HEK293T (cell line): ENCODE measurements at regions not wholly inside any gene's neighbourhood (a gene's known extent, or its start where the extent isn't known, plus 50 kb on each side); places are given as distances from the start of the nearest gene placed in this dataset.

Experiments
- CTCF ChIA-PET: fragments of 350-600 bp; formaldehyde crosslinking; extraction: SDS; loops from one replicate; lab custom pipeline; 2021; ENCODE audit warnings: antibody characterized with exemption, inconsistent platforms; lab: Yijun Ruan, JAX
- POLR2A ChIA-PET: fragments of 350-600 bp; formaldehyde crosslinking; extraction: SDS; loops from one replicate; lab custom pipeline; 2020; ENCODE audit warnings: antibody characterized with exemption, inconsistent platforms; lab: Yijun Ruan, JAX
- DNase-seq: peaks from one replicate; pipeline ENCODE4 v3.0.0; 2012; ENCODE audit warnings: mixed read lengths; ENCODE audit errors: extremely low spot score
- ARNT ChIP-seq: fragments of 450-650 bp; IDR thresholded peaks from 2 replicates; pipeline ENCODE4 v1.6.1; 2017; ENCODE audit warnings: mild to moderate bottlenecking
- BHLHE40 ChIP-seq: fragments of 450-650 bp; IDR thresholded peaks from 2 replicates; pipeline ENCODE4 v1.6.1; 2016; ENCODE audit warnings: mild to moderate bottlenecking, moderate library complexity, borderline replicate concordance
- CTBP1 ChIP-seq: fragments of 450-650 bp; IDR thresholded peaks from 2 replicates; pipeline ENCODE4 v1.6.1; 2016; ENCODE audit warnings: borderline replicate concordance
- ELF4 ChIP-seq: fragments of 450-650 bp; IDR thresholded peaks from 2 replicates; pipeline ENCODE4 v1.6.1; 2017; ENCODE audit warnings: antibody characterized with exemption
- FOXA1 ChIP-seq: fragments of 450-650 bp; IDR thresholded peaks from 2 replicates; pipeline ENCODE4 v1.6.1; 2016; ENCODE audit warnings: mild to moderate bottlenecking
- FOXK2 ChIP-seq: fragments of 450-650 bp; IDR thresholded peaks from 2 replicates; pipeline ENCODE4 v1.6.1; 2016; ENCODE audit warnings: mild to moderate bottlenecking
- FOXM1 ChIP-seq: fragments of 450-650 bp; IDR thresholded peaks from 2 replicates; pipeline ENCODE4 v1.6.1; 2017; ENCODE audit warnings: mild to moderate bottlenecking, borderline replicate concordance
- HDGF ChIP-seq: fragments of 450-650 bp; IDR thresholded peaks from 2 replicates; pipeline ENCODE4 v1.6.1; 2017; ENCODE audit warnings: antibody characterized with exemption, borderline replicate concordance
- L3MBTL2 ChIP-seq: fragments of 450-650 bp; conservative IDR thresholded peaks from 2 replicates; pipeline ENCODE4 v1.6.1; 2016; ENCODE audit warnings: mild to moderate bottlenecking
- LEF1 ChIP-seq: fragments of 450-650 bp; IDR thresholded peaks from 2 replicates; pipeline ENCODE4 v1.6.1; 2017; ENCODE audit warnings: mild to moderate bottlenecking, borderline replicate concordance
- NFRKB ChIP-seq: fragments of 450-650 bp; IDR thresholded peaks from 2 replicates; pipeline ENCODE4 v1.6.1; 2016; ENCODE audit warnings: mild to moderate bottlenecking, moderate library complexity
- SP1 ChIP-seq: fragments of 450-650 bp; IDR thresholded peaks from 2 replicates; pipeline ENCODE4 v1.6.1; 2017
- SUZ12 ChIP-seq: fragments of 450-650 bp; IDR thresholded peaks from 2 replicates; pipeline ENCODE4 v1.6.1; 2016; ENCODE audit warnings: mild to moderate bottlenecking
- TARDBP ChIP-seq: fragments of 450-650 bp; IDR thresholded peaks from 2 replicates; pipeline ENCODE4 v1.6.1; 2016
- ZNF384 ChIP-seq: fragments of 450-650 bp; IDR thresholded peaks from 2 replicates; pipeline ENCODE4 v1.6.1; 2016
- TF ChIP-seq, protein P1 (sequence below): fragments of 450-650 bp; IDR thresholded peaks from 2 replicates; pipeline ENCODE4 v1.6.1; 2016

DNA sequence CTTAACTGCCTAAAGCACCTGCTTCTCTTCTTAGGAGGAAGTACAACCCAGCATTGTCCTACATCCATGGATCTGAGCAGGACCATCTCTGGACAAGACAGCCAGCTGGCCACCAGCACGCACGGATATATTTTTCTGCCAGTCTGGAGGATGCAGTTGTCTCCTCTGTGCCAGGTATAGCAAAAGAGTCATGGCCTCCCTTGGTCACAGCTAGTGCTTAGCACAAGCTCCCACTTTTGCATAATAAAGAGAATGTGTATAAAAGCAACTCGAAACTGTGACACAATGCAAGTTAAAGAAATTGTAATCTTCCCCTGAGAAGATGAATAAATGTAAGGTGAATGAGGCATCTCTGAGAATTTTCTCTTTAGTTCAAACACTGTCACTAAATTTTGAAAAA is 267.8 kb upstream of the MANEA start:
- TF ChIP-seq ZNF384 (no peak), NFRKB (no peak), BHLHE40 (no peak), ARNT (no peak), LEF1 (no peak), SP1 (no peak), CTBP1 (no peak), FOXM1 (no peak), HDGF (no peak), FOXA1 (no peak), ELF4 (no peak), SUZ12 (no peak), L3MBTL2 (no peak), FOXK2 (no peak), TARDBP (no peak)
- TF ChIP-seq, protein P1, sequence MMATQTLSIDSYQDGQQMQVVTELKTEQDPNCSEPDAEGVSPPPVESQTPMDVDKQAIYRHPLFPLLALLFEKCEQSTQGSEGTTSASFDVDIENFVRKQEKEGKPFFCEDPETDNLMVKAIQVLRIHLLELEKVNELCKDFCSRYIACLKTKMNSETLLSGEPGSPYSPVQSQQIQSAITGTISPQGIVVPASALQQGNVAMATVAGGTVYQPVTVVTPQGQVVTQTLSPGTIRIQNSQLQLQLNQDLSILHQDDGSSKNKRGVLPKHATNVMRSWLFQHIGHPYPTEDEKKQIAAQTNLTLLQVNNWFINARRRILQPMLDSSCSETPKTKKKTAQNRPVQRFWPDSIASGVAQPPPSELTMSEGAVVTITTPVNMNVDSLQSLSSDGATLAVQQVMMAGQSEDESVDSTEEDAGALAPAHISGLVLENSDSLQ = no peak
- CTCF ChIA-PET = no interaction called here
- no peak for DNase-seq
- POLR2A ChIA-PET = no interaction called here

GRCh38 chr6:95318137-95318536 is 259.2 kb upstream of the MANEA start:
- no peak for DNase-seq
- ChIA-PET POLR2A (no interaction called here), CTCF (no interaction called here)
- TF ChIP-seq CTBP1 (no peak), NFRKB (no peak), ZNF384 (no peak), SP1 (no peak), FOXM1 (no peak), BHLHE40 (no peak), L3MBTL2 (no peak), FOXK2 (no peak), FOXA1 (no peak), ARNT (no peak), TARDBP (no peak), LEF1 (no peak), HDGF (no peak), ELF4 (no peak), SUZ12 (no peak)
- TF ChIP-seq, protein P1 = no peak

GRCh38 chr6:95321126-95321525 is 256.2 kb upstream of the MANEA start:
- no peak for TF ChIP-seq BHLHE40
- TF ChIP-seq L3MBTL2 = no peak
- no peak for TF ChIP-seq FOXK2
- no peak for TF ChIP-seq ARNT
- TF ChIP-seq ELF4 = no peak
- TF ChIP-seq FOXM1 = no peak
- no peak for TF ChIP-seq TARDBP
- TF ChIP-seq SUZ12 = no peak
- no peak for TF ChIP-seq HDGF
- TF ChIP-seq FOXA1 = no peak
- TF ChIP-seq LEF1 = no peak
- TF ChIP-seq, protein P1 = no peak
- no peak for TF ChIP-seq SP1
- no peak for TF ChIP-seq NFRKB
- no peak for TF ChIP-seq ZNF384
- no peak for TF ChIP-seq CTBP1
- CTCF ChIA-PET = no interaction called here
- POLR2A ChIA-PET = no interaction called here
- DNase-seq = no peak

GRCh38 chr6:95325916-95326315 is 251.4 kb upstream of the MANEA start:
- DNase-seq = no peak
- TF ChIP-seq HDGF = no peak
- no peak for TF ChIP-seq FOXA1
- no peak for TF ChIP-seq ELF4
- no peak for TF ChIP-seq LEF1
- TF ChIP-seq, protein P1 = peak; percentile 32; the same call in 1 of the 2 replicates
- ChIA-PET CTCF (no interaction called here), POLR2A (no interaction called here)

DNA sequence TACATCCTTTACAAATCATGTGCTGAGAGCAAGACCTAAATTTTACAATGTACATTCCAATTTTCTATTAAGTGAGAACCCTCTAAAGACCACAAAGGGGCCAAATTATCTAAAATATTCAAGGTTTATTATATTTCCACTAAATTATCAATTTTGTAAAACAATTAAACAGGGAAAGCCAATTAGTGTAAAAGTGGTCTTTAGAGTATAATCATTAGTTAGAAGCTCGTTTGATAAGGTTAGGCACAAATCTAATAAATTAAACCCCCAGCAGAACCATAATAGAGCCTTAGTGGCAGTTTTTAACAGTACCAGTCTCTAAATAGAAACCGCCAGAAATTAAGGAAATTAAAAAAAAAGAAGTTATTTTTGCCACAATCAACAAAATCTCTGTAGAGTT is 249.1 kb upstream of the MANEA start:
- no peak for DNase-seq
- TF ChIP-seq SP1 = no peak
- no peak for TF ChIP-seq ARNT
- no peak for TF ChIP-seq LEF1
- TF ChIP-seq ELF4 = no peak
- no peak for TF ChIP-seq TARDBP
- no peak for TF ChIP-seq HDGF
- no peak for TF ChIP-seq CTBP1
- TF ChIP-seq L3MBTL2 = no peak
- no peak for TF ChIP-seq FOXM1
- no peak for TF ChIP-seq ZNF384
- no peak for TF ChIP-seq FOXA1
- no peak for TF ChIP-seq NFRKB
- TF ChIP-seq BHLHE40 = no peak
- TF ChIP-seq FOXK2 = no peak
- TF ChIP-seq SUZ12 = no peak
- TF ChIP-seq, protein P1 = no peak
- ChIA-PET CTCF (no interaction called here), POLR2A (no interaction called here)
